OCI-LY7 (cell line): ENCODE measurements at regions not wholly inside any gene's neighbourhood (a gene's known extent, or its start where the extent isn't known, plus 50 kb on each side); places are given as distances from the start of the nearest gene placed in this dataset.

Experiments used
- EZH2phosphoT487 ChIP-seq: fragments of 200-600 bp; sonication (generic); IDR thresholded peaks from 2 replicates; pipeline ENCODE4 v1.6.1; 2018; ENCODE audit warnings: low read depth, borderline replicate concordance, mild to moderate bottlenecking, mixed run types, antibody characterized with exemption, low read length, moderate library complexity, mixed read lengths
- TF ChIP-seq, protein P1 (sequence below): fragments of 200-600 bp; sonication (generic); conservative IDR thresholded peaks from 2 replicates; pipeline ENCODE4 v1.5.1; 2014; ENCODE audit warnings: mild to moderate bottlenecking, antibody characterized with exemption, low read length, moderate library complexity, mixed read lengths

DNA sequence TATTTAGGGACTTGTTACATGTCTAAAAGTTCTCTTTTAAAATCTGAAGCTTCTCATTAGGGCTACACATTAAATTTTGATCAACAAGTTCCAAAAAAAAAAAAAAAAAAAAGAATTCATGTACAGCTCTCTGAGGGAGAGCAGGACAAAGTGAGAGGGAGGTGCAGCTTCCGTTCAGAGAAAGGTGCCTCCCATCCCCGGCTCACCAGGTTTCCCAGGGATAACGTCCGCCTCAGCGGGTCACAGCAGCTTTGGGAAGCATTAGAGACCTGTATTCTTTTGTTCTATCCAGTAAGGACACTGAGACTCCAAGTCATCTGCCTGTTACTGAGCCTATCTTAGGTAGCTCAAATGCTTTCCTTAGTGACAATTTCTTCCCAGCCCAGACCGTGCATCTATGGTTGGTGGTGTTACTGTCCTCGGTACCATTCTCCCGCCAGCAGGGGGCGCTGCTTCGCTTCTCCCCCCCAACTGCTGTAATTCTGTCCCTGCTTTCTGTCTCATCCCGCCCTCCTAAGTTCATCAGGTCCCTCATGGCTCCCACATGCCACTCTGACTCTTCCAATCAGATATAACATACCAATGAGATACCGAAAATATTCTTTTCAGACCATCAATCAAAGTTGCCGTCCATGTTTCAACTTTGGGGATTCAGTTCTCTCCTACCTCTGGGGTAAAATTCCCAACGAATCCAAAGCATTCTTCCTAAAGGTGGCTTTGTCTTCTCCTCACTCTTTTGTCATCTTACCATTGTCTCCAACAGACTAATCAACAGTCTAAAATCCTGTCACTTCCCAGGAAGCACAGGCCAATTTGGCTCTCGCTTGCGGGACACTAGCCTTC, 466.5 kb downstream of the METTL4 start:
- TF ChIP-seq, protein P1, sequence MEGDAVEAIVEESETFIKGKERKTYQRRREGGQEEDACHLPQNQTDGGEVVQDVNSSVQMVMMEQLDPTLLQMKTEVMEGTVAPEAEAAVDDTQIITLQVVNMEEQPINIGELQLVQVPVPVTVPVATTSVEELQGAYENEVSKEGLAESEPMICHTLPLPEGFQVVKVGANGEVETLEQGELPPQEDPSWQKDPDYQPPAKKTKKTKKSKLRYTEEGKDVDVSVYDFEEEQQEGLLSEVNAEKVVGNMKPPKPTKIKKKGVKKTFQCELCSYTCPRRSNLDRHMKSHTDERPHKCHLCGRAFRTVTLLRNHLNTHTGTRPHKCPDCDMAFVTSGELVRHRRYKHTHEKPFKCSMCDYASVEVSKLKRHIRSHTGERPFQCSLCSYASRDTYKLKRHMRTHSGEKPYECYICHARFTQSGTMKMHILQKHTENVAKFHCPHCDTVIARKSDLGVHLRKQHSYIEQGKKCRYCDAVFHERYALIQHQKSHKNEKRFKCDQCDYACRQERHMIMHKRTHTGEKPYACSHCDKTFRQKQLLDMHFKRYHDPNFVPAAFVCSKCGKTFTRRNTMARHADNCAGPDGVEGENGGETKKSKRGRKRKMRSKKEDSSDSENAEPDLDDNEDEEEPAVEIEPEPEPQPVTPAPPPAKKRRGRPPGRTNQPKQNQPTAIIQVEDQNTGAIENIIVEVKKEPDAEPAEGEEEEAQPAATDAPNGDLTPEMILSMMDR: peak; percentile 89
- TF ChIP-seq EZH2phosphoT487: no peak
